ENCODE measurements at regions not wholly inside any gene's neighbourhood (a gene's known extent, or its start where the extent isn't known, plus 50 kb on each side); places are given as distances from the start of the nearest gene placed in this dataset.

- ATAC-seq (ENCODE audit: insufficient read depth, low FRiP score) = no peak
- TF ChIP-seq CTCF (IDR thresholded peaks at IDR 0.05; ENCODE audit: control extremely low read depth, extremely low read depth) = no peak
These were observed 93.2 kb upstream of the IL12A start for GRCh38 chr3:159895430-159895829.

GRCh38 chr3:159896543-159896942 is 92.1 kb upstream of the IL12A start:
- Histone ChIP-seq H3K36me3 (ENCODE audit: control insufficient read depth in 4 of 4, insufficient read depth in 4 of 4, low read length in 4 of 4) (peaks cover 0 to 17% (median 2%) of the 10 kb centered on the region in 4 donors), H3K4me3 (no peak overlapping the region), H3K27ac (ENCODE audit: low read depth in 1 of 2, low read length in 1 of 2) (no peak overlapping the region), H3K9ac (ENCODE audit: insufficient read depth in 1 of 2, low read length in 2 of 2) (no peak overlapping the region), H3K9me3 (ENCODE audit: control insufficient read depth in 4 of 4, insufficient read depth in 3 of 4, low read length in 3 of 4) (no peaks in the 10 kb centered on the region), H3K4me1 (ENCODE audit: control insufficient read depth in 5 of 5, insufficient read depth in 5 of 5, low read length in 5 of 5) (peaks cover 0 to 34% (median 4%) of the 10 kb centered on the region in 5 donors), H3K27me3 (ENCODE audit: control insufficient read depth in 3 of 3, insufficient read depth in 3 of 3, low read length in 2 of 3) (peaks cover 0 to 5% (median 0%) of the 10 kb centered on the region in 3 donors)
- TF ChIP-seq CTCF (IDR thresholded peaks at IDR 0.05; ENCODE audit: control extremely low read depth, extremely low read depth) = no peak
- WGBS, 2 donors = 99 to 100% methylated on average over 1 of the region's 1 CpG
- ATAC-seq (ENCODE audit: insufficient read depth, low FRiP score) (no peak), DNase-seq (no peak)

More at GRCh38 chr3:159895430-159895829, 93.2 kb upstream of the IL12A start:
- Histone ChIP-seq H3K36me3 (ENCODE audit: control insufficient read depth in 4 of 4, insufficient read depth in 4 of 4, low read length in 4 of 4) (peaks cover 0 to 17% (median 2%) of the 10 kb centered on the region in 4 donors), H3K27me3 (ENCODE audit: control insufficient read depth in 3 of 3, insufficient read depth in 3 of 3, low read length in 2 of 3) (peaks cover 0 to 5% (median 0%) of the 10 kb centered on the region in 3 donors), H3K9ac (ENCODE audit: insufficient read depth in 1 of 2, low read length in 2 of 2) (no peak overlapping the region), H3K4me1 (ENCODE audit: control insufficient read depth in 5 of 5, insufficient read depth in 5 of 5, low read length in 5 of 5) (peaks cover 0 to 42% (median 4%) of the 10 kb centered on the region in 5 donors), H3K4me3 (no peak overlapping the region), H3K9me3 (ENCODE audit: control insufficient read depth in 4 of 4, insufficient read depth in 3 of 4, low read length in 3 of 4) (no peaks in the 10 kb centered on the region), H3K27ac (ENCODE audit: low read depth in 1 of 2, low read length in 1 of 2) (no peak overlapping the region)
- no peak for DNase-seq
- 77 to 83% methylated on average over 2 of the region's 2 CpGs for WGBS, 2 donors

GRCh38 chr3:159897331-159898075 is 91.1 kb upstream of the IL12A start:
- H3K9ac ChIP-seq (ENCODE audit: insufficient read depth in 1 of 2, low read length in 2 of 2) = no peak overlapping the region
- H3K4me1 ChIP-seq (ENCODE audit: control insufficient read depth in 5 of 5, insufficient read depth in 5 of 5, low read length in 5 of 5) = peaks cover 0 to 26% (median under 1%) of the 10 kb centered on the region in 5 donors
- H3K27me3 ChIP-seq (ENCODE audit: control insufficient read depth in 3 of 3, insufficient read depth in 3 of 3, low read length in 2 of 3) = peaks cover 0 to 2% (median 0%) of the 10 kb centered on the region in 3 donors
- DNase-seq (peak; percentile 37 to 74 (median 65)), ATAC-seq (ENCODE audit: insufficient read depth, low FRiP score) (no peak)
- H3K27ac ChIP-seq (ENCODE audit: low read depth in 1 of 2, low read length in 1 of 2) = no peak overlapping the region
- H3K4me3 ChIP-seq = no peak overlapping the region
- H3K36me3 ChIP-seq (ENCODE audit: control insufficient read depth in 4 of 4, insufficient read depth in 4 of 4, low read length in 4 of 4) = peaks cover 0 to 10% (median 2%) of the 10 kb centered on the region in 4 donors
- TF ChIP-seq CTCF (IDR thresholded peaks at IDR 0.05; ENCODE audit: control extremely low read depth, extremely low read depth) = no peak
- H3K9me3 ChIP-seq (ENCODE audit: control insufficient read depth in 4 of 4, insufficient read depth in 3 of 4, low read length in 3 of 4) = no peaks in the 10 kb centered on the region
- 69 to 76% methylated on average over 5 of the region's 5 CpGs for WGBS, 2 donors
